ENCODE measurements at regions not wholly inside any gene's neighbourhood (a gene's known extent, or its start where the extent isn't known, plus 50 kb on each side); places are given as distances from the start of the nearest gene placed in this dataset.

- DNase-seq: no peak
Measured at GRCh38 chr20:36824142-36824940, 50.8 kb upstream of the DSN1 start.

- DNase-seq: peak in 32 of 51 donors; percentile 18 to 81 (median 44)
Measured at GRCh38 chr20:36825385-36826104, 50.4 kb upstream of the TLDC2 start.

Data from hypothalamus (tissue), 51 donors.